ENCODE measurements at regions not wholly inside any gene's neighbourhood (a gene's known extent, or its start where the extent isn't known, plus 50 kb on each side); places are given as distances from the start of the nearest gene placed in this dataset.

- no peak for TF ChIP-seq POLR2A (IDR thresholded peaks at IDR 0.05)
- no peak for TF ChIP-seq CTCF (IDR thresholded peaks at IDR 0.05)
- no peak for TF ChIP-seq EP300 (IDR thresholded peaks at IDR 0.05)
Measured at GRCh38 chr16:61194573-61194972, 841.7 kb downstream of the CDH8 start.

All from ovary (tissue), 3 donors.